GM12878 (cell line): ENCODE measurements at regions not wholly inside any gene's neighbourhood (a gene's known extent, or its start where the extent isn't known, plus 50 kb on each side); places are given as distances from the start of the nearest gene placed in this dataset.

ENCODE experiments used
- ATAC-seq: fragments of 200-7000 bp; cut with Tn5 transposase; 3 replicates; pipeline ENCODE4 v1.9.1; 2020; ENCODE audit warnings: mild to moderate bottlenecking, moderate library complexity
- BruUV-seq: library from RNA; stranded (reverse); fragments of 400-500 nt; replicated peaks from 2 replicates; lab custom pipeline; 2021; lab: Mats Ljungman, UMichigan
- CTCF ChIA-PET: fragments of 300-600 bp; sonication (Branson Sonifier 250); formaldehyde crosslinking; extraction: SDS; loops from one replicate; lab custom pipeline; 2021; ENCODE audit warnings: inconsistent platforms; lab: Yijun Ruan, JAX
- POLR2A ChIA-PET: fragments of 350-600 bp; formaldehyde crosslinking; extraction: SDS; loops from one replicate; lab custom pipeline; 2021; ENCODE audit warnings: inconsistent platforms; lab: Charles Lee
- RAD21 ChIA-PET: fragments of 300-600 bp; sonication (Branson Sonifier 250); formaldehyde crosslinking; loops from one replicate; lab custom pipeline; 2023; ENCODE audit warnings: antibody characterized with exemption; ENCODE audit not compliant: unreplicated experiment; lab: Charles Lee
- SMC1A ChIA-PET: fragments of 300-600 bp; sonication (Branson Sonifier 250); formaldehyde crosslinking; loops from one replicate; lab custom pipeline; 2023; ENCODE audit not compliant: unreplicated experiment, uncharacterized antibody; lab: Charles Lee
- DNase-seq: peaks from one replicate; pipeline ENCODE4 v3.0.0-alpha.2; 2011; ENCODE audit warnings: low read depth, low spot score
- FAIRE-seq: peaks from 3 replicates; lab custom pipeline; 2011; peaks lifted over from hg19 to GRCh38; lab: Jason Lieb, UNC
- H2AFZ ChIP-seq: 2 replicates; pipeline ENCODE4 v1.6.0; 2011; ENCODE audit warnings: low read depth, low read length, control low read depth; ENCODE audit not compliant: control insufficient read depth
- H3K27ac ChIP-seq: 2 replicates; pipeline ENCODE4 v1.5.1; 2011; ENCODE audit warnings: control low read depth; ENCODE audit not compliant: control insufficient read depth, insufficient read depth
- H3K27me3 ChIP-seq, 2 experiments: replicated peaks in 1 of 2; 2 replicates each; pipeline versions ENCODE4 v1.6.0 to v1.6.1; 2011; ENCODE audit warnings: low read length in 1 of 2; ENCODE audit not compliant: control insufficient read depth in 2 of 2, insufficient read depth in 2 of 2
- H3K36me3 ChIP-seq, 2 experiments: 2 replicates each; pipeline ENCODE4 v1.5.1; 2011; ENCODE audit warnings: low read length in 1 of 2; ENCODE audit not compliant: control insufficient read depth in 2 of 2, insufficient read depth in 2 of 2
- H3K4me1 ChIP-seq: 2 replicates; pipeline ENCODE4 v1.6.1; 2011; ENCODE audit warnings: mild to moderate bottlenecking, low read length, moderate library complexity, mixed read lengths; ENCODE audit not compliant: control insufficient read depth, insufficient read depth
- H3K4me2 ChIP-seq: 2 replicates; pipeline ENCODE4 v1.6.0; 2011; ENCODE audit warnings: control low read depth; ENCODE audit not compliant: control insufficient read depth, insufficient read depth
- H3K4me3 ChIP-seq: fragments of 200-600 bp; sonication (generic); 2 replicates; pipeline ENCODE4 v1.5.1; 2016
- H3K79me2 ChIP-seq: 2 replicates; pipeline ENCODE4 v1.6.0; 2011; ENCODE audit warnings: low read length; ENCODE audit not compliant: control insufficient read depth, insufficient read depth
- H3K9ac ChIP-seq: 2 replicates; pipeline ENCODE4 v1.8.0; 2011; ENCODE audit warnings: low read length, control low read depth, mixed read lengths; ENCODE audit not compliant: control insufficient read depth, insufficient read depth
- H3K9me3 ChIP-seq: replicated peaks from 3 replicates; pipeline ENCODE4 v1.5.1; 2011; ENCODE audit warnings: mild to moderate bottlenecking, low read length; ENCODE audit not compliant: control insufficient read depth, insufficient read depth
- H4K20me1 ChIP-seq: 2 replicates; pipeline ENCODE4 v1.6.0; 2011; ENCODE audit not compliant: control insufficient read depth, insufficient read depth
- ATF2 ChIP-seq: IDR thresholded peaks from 2 replicates; pipeline ENCODE4 v1.6.1; 2012; ENCODE audit warnings: low read length, inconsistent platforms
- BMI1 ChIP-seq: fragments of 450-650 bp; IDR thresholded peaks from 2 replicates; pipeline ENCODE4 v1.6.1; 2016; ENCODE audit warnings: mild to moderate bottlenecking, moderate library complexity, borderline replicate concordance
- CEBPZ ChIP-seq: fragments of 150-350 bp; IDR thresholded peaks from 2 replicates; pipeline ENCODE4 v1.6.1; 2016; ENCODE audit warnings: low read depth, low read length
- MAX ChIP-seq: IDR thresholded peaks from 2 replicates; pipeline ENCODE4 v1.6.1; 2012; ENCODE audit warnings: low read depth, low read length, improper control_type of control experiment
- NBN ChIP-seq: fragments of 450-650 bp; IDR thresholded peaks from 2 replicates; pipeline ENCODE4 v1.6.1; 2016
- PAX8 ChIP-seq: fragments of 450-650 bp; IDR thresholded peaks from 2 replicates; pipeline ENCODE4 v1.6.1; 2017; ENCODE audit warnings: mild to moderate bottlenecking, moderate library complexity
- POLR2A ChIP-seq: IDR thresholded peaks from 2 replicates; pipeline ENCODE4 v1.6.1; 2011; ENCODE audit warnings: low read depth, mild to moderate bottlenecking, low read length
- SIN3A ChIP-seq: IDR thresholded peaks from 2 replicates; pipeline ENCODE4 v1.6.1; 2012; ENCODE audit warnings: low read depth, low read length, improper control_type of control experiment
- SMAD1 ChIP-seq: fragments of 450-650 bp; IDR thresholded peaks from 2 replicates; pipeline ENCODE4 v1.6.1; 2018; ENCODE audit warnings: mild to moderate bottlenecking, low read depth; ENCODE audit not compliant: partially characterized antibody
- SRF ChIP-seq, 2 experiments: IDR thresholded peaks; 2 replicates each; pipeline ENCODE4 v1.6.1; 2011; ENCODE audit warnings: low read depth in 2 of 2, low read length in 2 of 2, mild to moderate bottlenecking in 1 of 2, moderate library complexity in 1 of 2
- WGBS: methylation state at CpG from one replicate; pipeline ENCODE4 v1.1.6; 2016; ENCODE audit warnings: low lambda C conversion rate; ENCODE audit not compliant: insufficient replicate concordance, insufficient coverage; ENCODE audit errors: missing lambda C conversion rate; 5-methylcytosine and 5-hydroxymethylcytosine counted together
- in situ Hi-C: fragments of 300-500 bp; cut with MboI; formaldehyde crosslinking; loops from 9 replicates; pipeline ENCODE4 v1.14.3; 2018; ENCODE audit warnings: mixed read lengths
- intact Hi-C: fragments of 100-400 bp; cut with micrococcal nuclease; formaldehyde crosslinking; loops from one replicate; pipeline ENCODE4 v1.14.2; 2022; ENCODE audit not compliant: unreplicated experiment
- TF ChIP-seq, protein P1 (sequence below): fragments of 450-650 bp; conservative IDR thresholded peaks from 2 replicates; pipeline ENCODE4 v1.6.1; 2017; ENCODE audit warnings: mild to moderate bottlenecking, moderate library complexity

DNA sequence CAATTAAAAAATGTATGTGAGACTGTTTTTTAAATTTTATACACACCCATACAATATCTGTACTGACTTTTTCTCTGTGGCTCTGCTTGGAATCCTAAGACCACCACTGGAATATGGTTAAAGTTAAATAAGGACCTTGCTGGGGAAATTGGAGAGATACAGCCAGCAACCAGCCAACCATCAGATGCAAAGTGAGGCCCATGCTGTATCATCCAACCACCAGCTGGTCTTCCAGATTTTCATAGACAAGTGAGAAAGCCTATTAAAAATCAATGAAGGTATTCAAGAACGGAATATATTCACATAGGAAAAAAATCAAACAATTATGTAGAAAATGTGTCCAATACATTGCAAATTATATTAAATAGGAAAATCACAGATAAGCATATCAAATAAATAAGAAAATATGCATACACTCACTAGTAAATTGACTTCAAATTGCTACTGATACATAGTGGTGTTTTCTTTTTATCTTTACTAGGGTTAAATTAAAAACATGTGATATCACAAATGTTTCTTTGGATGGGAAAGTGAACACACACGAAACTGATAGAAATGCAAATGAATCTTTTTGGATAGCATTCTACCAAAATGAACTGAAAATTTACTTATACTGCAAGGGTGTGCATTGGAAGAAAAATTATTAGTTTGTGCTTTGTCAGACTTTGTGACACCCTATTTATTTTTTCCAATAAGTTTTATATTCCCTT is 1486.3 kb downstream of the BRINP3 start:
- WGBS: 13% methylated on average over 2 of the region's 2 CpGs
- DNase-seq: no peak
- Histone ChIP-seq H3K4me1 (no peaks in the 10 kb centered on the region), H3K9ac (no peak overlapping the region), H3K27me3 (no peaks in the 10 kb centered on the region), H3K4me2 (no peak overlapping the region), H3K36me3 (no peaks in the 10 kb centered on the region), H2AFZ (no peak overlapping the region), H3K79me2 (no peaks in the 10 kb centered on the region), H3K4me3 (no peak overlapping the region), H4K20me1 (no peaks in the 10 kb centered on the region), H3K9me3 (no peaks in the 10 kb centered on the region)
- no peak for ATAC-seq
- intact Hi-C loops (no loop called here), in situ Hi-C loops (no loop called here)
- no TSS peak for BruUV-seq
- POLR2A ChIA-PET: no interaction called here
- TF ChIP-seq BMI1: no peak
- TF ChIP-seq, all 136 proteins: peak for 0
- no peak for FAIRE-seq
- SMC1A ChIA-PET: no interaction called here
- CTCF ChIA-PET: no interaction called here
- H3K27ac ChIP-seq: no peak overlapping the region
- RAD21 ChIA-PET: no interaction called here

- no peak overlapping the region for H3K9ac ChIP-seq
- no peak for FAIRE-seq
- no peak for DNase-seq
- H3K36me3 ChIP-seq: no peaks in the 10 kb centered on the region
- ChIA-PET CTCF (no interaction called here), RAD21 (no interaction called here), POLR2A (no interaction called here), SMC1A (no interaction called here)
- H4K20me1 ChIP-seq: no peaks in the 10 kb centered on the region
- H2AFZ ChIP-seq: no peak overlapping the region
- no peaks in the 10 kb centered on the region for H3K4me1 ChIP-seq
- in situ Hi-C loops (no loop called here), intact Hi-C loops (no loop called here)
- no TSS peak for BruUV-seq
- H3K27ac ChIP-seq: no peak overlapping the region
- WGBS: 8% methylated on average over 3 of the region's 3 CpGs
- H3K4me3 ChIP-seq: no peak overlapping the region
- H3K4me2 ChIP-seq: no peak overlapping the region
- no peak for ATAC-seq
- no peaks in the 10 kb centered on the region for H3K27me3 ChIP-seq
- H3K9me3 ChIP-seq: no peaks in the 10 kb centered on the region
- no peaks in the 10 kb centered on the region for H3K79me2 ChIP-seq
- TF ChIP-seq, protein P1, sequence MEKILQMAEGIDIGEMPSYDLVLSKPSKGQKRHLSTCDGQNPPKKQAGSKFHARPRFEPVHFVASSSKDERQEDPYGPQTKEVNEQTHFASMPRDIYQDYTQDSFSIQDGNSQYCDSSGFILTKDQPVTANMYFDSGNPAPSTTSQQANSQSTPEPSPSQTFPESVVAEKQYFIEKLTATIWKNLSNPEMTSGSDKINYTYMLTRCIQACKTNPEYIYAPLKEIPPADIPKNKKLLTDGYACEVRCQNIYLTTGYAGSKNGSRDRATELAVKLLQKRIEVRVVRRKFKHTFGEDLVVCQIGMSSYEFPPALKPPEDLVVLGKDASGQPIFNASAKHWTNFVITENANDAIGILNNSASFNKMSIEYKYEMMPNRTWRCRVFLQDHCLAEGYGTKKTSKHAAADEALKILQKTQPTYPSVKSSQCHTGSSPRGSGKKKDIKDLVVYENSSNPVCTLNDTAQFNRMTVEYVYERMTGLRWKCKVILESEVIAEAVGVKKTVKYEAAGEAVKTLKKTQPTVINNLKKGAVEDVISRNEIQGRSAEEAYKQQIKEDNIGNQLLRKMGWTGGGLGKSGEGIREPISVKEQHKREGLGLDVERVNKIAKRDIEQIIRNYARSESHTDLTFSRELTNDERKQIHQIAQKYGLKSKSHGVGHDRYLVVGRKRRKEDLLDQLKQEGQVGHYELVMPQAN: no peak
- TF ChIP-seq SIN3A (no peak), ATF2 (no peak), POLR2A (no peak), SMAD1 (no peak), MAX (no peak), SRF (IDR thresholded peaks at IDR 0.05; ENCODE audit: low read depth in 2 of 2, low read length in 2 of 2) (no peak), BMI1 (no peak), NBN (no peak), CEBPZ (no peak), PAX8 (no peak)
Measured at GRCh38 chr1:189007824-189008223, 1469.8 kb downstream of the BRINP3 start.
